GM11168 (cell line): ENCODE measurements at regions not wholly inside any gene's neighbourhood (a gene's known extent, or its start where the extent isn't known, plus 50 kb on each side); places are given as distances from the start of the nearest gene placed in this dataset.
"Not testable (repeated sequence)": the region's sequence is repeated elsewhere in the genome, so short reads cannot be mapped to it uniquely, and the experiment has no call there.

ENCODE experiments used
- in situ Hi-C: fragments of 300-500 bp; cut with MboI; formaldehyde crosslinking; loops from one replicate; pipeline ENCODE4 v1.12.0; 2022; ENCODE audit warnings: low sequenced_read_pairs; ENCODE audit not compliant: unreplicated experiment

- in situ Hi-C loops, result not testable (repeated sequence)
Measured at GRCh38 chr15:20249677-20249970, 292.0 kb downstream of the GOLGA6L6 start.

- in situ Hi-C loops, result not testable (repeated sequence)
Measured at GRCh38 chr15:20248434-20248833, 293.2 kb downstream of the GOLGA6L6 start.

- in situ Hi-C loops, result not testable (repeated sequence)
Measured at GRCh38 chr15:20247137-20247536, 294.5 kb downstream of the GOLGA6L6 start.

- in situ Hi-C loops, result not testable (repeated sequence)
Measured at GRCh38 chr15:20246624-20247023, 295.0 kb downstream of the GOLGA6L6 start.

- in situ Hi-C loops, result not testable (repeated sequence)
Measured at GRCh38 chr15:20245856-20246255, 295.7 kb downstream of the GOLGA6L6 start.

- in situ Hi-C loops, result not testable (repeated sequence)
Measured at GRCh38 chr15:20244792-20245191, 296.8 kb downstream of the GOLGA6L6 start.

- in situ Hi-C loops, result not testable (repeated sequence)
Measured at GRCh38 chr15:20243486-20244240, 297.9 kb downstream of the GOLGA6L6 start.

- in situ Hi-C loops, result not testable (repeated sequence)
Measured at GRCh38 chr15:20240366-20240917, 301.2 kb downstream of the GOLGA6L6 start.

- in situ Hi-C loops, result not testable (repeated sequence)
Measured at GRCh38 chr15:20239186-20239585, 302.4 kb downstream of the GOLGA6L6 start.

- in situ Hi-C loops, result not testable (repeated sequence)
Measured at GRCh38 chr15:20237256-20238020, 304.2 kb downstream of the GOLGA6L6 start.

- in situ Hi-C loops, result not testable (repeated sequence)
Measured at GRCh38 chr15:20235728-20236127, 305.9 kb downstream of the GOLGA6L6 start.

GRCh38 chr15:20234006-20234540 lies 307.5 kb downstream of the GOLGA6L6 start:
- in situ Hi-C loops, result not testable (repeated sequence)

GRCh38 chr15:20232457-20232856 lies 309.1 kb downstream of the GOLGA6L6 start:
- in situ Hi-C loops, result not testable (repeated sequence)

- in situ Hi-C loops, result not testable (repeated sequence)
Measured at GRCh38 chr15:20230656-20231055, 310.9 kb downstream of the GOLGA6L6 start.

- in situ Hi-C loops, result not testable (repeated sequence)
Measured at GRCh38 chr15:20228791-20229190, 312.8 kb downstream of the GOLGA6L6 start.

GRCh38 chr15:20227119-20227853 lies 314.3 kb downstream of the GOLGA6L6 start:
- in situ Hi-C loops, result not testable (repeated sequence)

GRCh38 chr15:20226531-20226930 lies 315.1 kb downstream of the GOLGA6L6 start:
- in situ Hi-C loops, result not testable (repeated sequence)

GRCh38 chr15:20221063-20221462 lies 320.5 kb downstream of the GOLGA6L6 start:
- in situ Hi-C loops, result not testable (repeated sequence)

- in situ Hi-C loops, result not testable (repeated sequence)
Measured at GRCh38 chr15:20219171-20219570, 322.4 kb downstream of the GOLGA6L6 start.

- in situ Hi-C loops, result not testable (repeated sequence)
Measured at GRCh38 chr15:20215700-20216099, 325.9 kb downstream of the GOLGA6L6 start.
